ENCODE measurements at regions not wholly inside any gene's neighbourhood (a gene's known extent, or its start where the extent isn't known, plus 50 kb on each side); places are given as distances from the start of the nearest gene placed in this dataset.

GRCh38 chr14:98085751-98086150 is 1186.2 kb downstream of the BCL11B start:
- TF ChIP-seq CTCF (IDR thresholded peaks at IDR 0.05) (no peak), ZFX (IDR thresholded peaks at IDR 0.05; ENCODE audit: borderline replicate concordance) (no peak)
